Osteocyte (in vitro differentiated cells): ENCODE measurements at regions not wholly inside any gene's neighbourhood (a gene's known extent, or its start where the extent isn't known, plus 50 kb on each side); places are given as distances from the start of the nearest gene placed in this dataset.
A peak's percentile ranks its signal among the peaks of the same experiment; 100 is the strongest.
"Not testable (repeated sequence)": the region's sequence is repeated elsewhere in the genome, so short reads cannot be mapped to it uniquely, and the experiment has no call there.

Experiments
- DNase-seq: peaks from one replicate; pipeline ENCODE4 v3.0.0; 2021; ENCODE audit warnings: mixed read lengths; ENCODE audit not compliant: unreplicated experiment; ENCODE audit errors: extremely low spot score
- H3K27ac Mint-ChIP-seq: one replicate; pipeline ENCODE4 v1.8.0; 2021; ENCODE audit warnings: mild to moderate bottlenecking, mixed read lengths; ENCODE audit not compliant: unreplicated experiment
- H3K27me3 Mint-ChIP-seq: one replicate; pipeline ENCODE4 v1.8.0; 2021; ENCODE audit warnings: mixed read lengths; ENCODE audit not compliant: unreplicated experiment
- H3K36me3 Mint-ChIP-seq: one replicate; pipeline ENCODE4 v1.8.0; 2021; ENCODE audit warnings: mixed read lengths; ENCODE audit not compliant: unreplicated experiment
- H3K4me1 Mint-ChIP-seq: one replicate; pipeline ENCODE4 v1.8.0; 2021; ENCODE audit warnings: mixed read lengths; ENCODE audit not compliant: unreplicated experiment
- H3K4me3 Mint-ChIP-seq: one replicate; pipeline ENCODE4 v1.8.0; 2021; ENCODE audit warnings: mild to moderate bottlenecking, moderate library complexity, mixed read lengths; ENCODE audit not compliant: unreplicated experiment
- H3K9me3 Mint-ChIP-seq: one replicate; pipeline ENCODE4 v1.8.0; 2021; ENCODE audit warnings: mixed read lengths; ENCODE audit not compliant: unreplicated experiment
- CTCF ChIP-seq: fragments of 200-600 bp; sonication (generic); IDR thresholded peaks from 2 replicates; pipeline ENCODE4 v1.5.0; 2021; ENCODE audit warnings: antibody characterized with exemption, mild to moderate bottlenecking, moderate library complexity

GRCh38 chr4:187504974-187505797 lies 490.4 kb upstream of the ZFP42 start:
- H3K27me3 Mint-ChIP-seq = no peaks in the 10 kb centered on the region
- peak overlapping the region; percentile 67 for H3K4me3 Mint-ChIP-seq
- no peak for DNase-seq
- no peaks in the 10 kb centered on the region for H3K9me3 Mint-ChIP-seq
- H3K27ac Mint-ChIP-seq = no peak overlapping the region
- H3K36me3 Mint-ChIP-seq = no peaks in the 10 kb centered on the region
- peaks cover 14% of the 10 kb centered on the region for H3K4me1 Mint-ChIP-seq
- TF ChIP-seq CTCF = no peak

GRCh38 chr4:187505798-187506141 lies 489.8 kb upstream of the ZFP42 start:
- not testable (repeated sequence) for H3K9me3 Mint-ChIP-seq, H3K27ac Mint-ChIP-seq, DNase-seq, H3K4me3 Mint-ChIP-seq, H3K4me1 Mint-ChIP-seq, H3K36me3 Mint-ChIP-seq, H3K27me3 Mint-ChIP-seq

GRCh38 chr4:187516224-187516623 lies 479.3 kb upstream of the ZFP42 start:
- H3K4me3 Mint-ChIP-seq = no peak overlapping the region
- H3K27me3 Mint-ChIP-seq = no peaks in the 10 kb centered on the region
- no peak for DNase-seq
- H3K36me3 Mint-ChIP-seq = peaks cover under 1% of the 10 kb centered on the region
- TF ChIP-seq CTCF = no peak
- H3K9me3 Mint-ChIP-seq = peaks cover 2% of the 10 kb centered on the region
- no peak overlapping the region for H3K27ac Mint-ChIP-seq
- peaks cover 5% of the 10 kb centered on the region for H3K4me1 Mint-ChIP-seq

- TF ChIP-seq CTCF = no peak
- Mint-ChIP-seq H3K4me1 (no peaks in the 10 kb centered on the region), H3K27me3 (no peaks in the 10 kb centered on the region), H3K9me3 (no peaks in the 10 kb centered on the region), H3K4me3 (no peak overlapping the region), H3K36me3 (no peaks in the 10 kb centered on the region), H3K27ac (no peak overlapping the region)
- no peak for DNase-seq
These were observed 453.9 kb upstream of the ZFP42 start for GRCh38 chr4:187541666-187542065.

GRCh38 chr4:187544461-187545053 lies 451.0 kb upstream of the ZFP42 start:
- Mint-ChIP-seq H3K9me3 (peaks cover 4% of the 10 kb centered on the region), H3K4me3 (no peak overlapping the region), H3K27ac (no peak overlapping the region), H3K36me3 (no peaks in the 10 kb centered on the region), H3K27me3 (no peaks in the 10 kb centered on the region), H3K4me1 (peaks cover 14% of the 10 kb centered on the region)
- DNase-seq = no peak
- TF ChIP-seq CTCF = no peak
